WI38 (cell line): ENCODE measurements at regions not wholly inside any gene's neighbourhood (a gene's known extent, or its start where the extent isn't known, plus 50 kb on each side); places are given as distances from the start of the nearest gene placed in this dataset.

ENCODE experiments used
- H3K4me3 ChIP-seq: 2 replicates; pipeline ENCODE4 v1.5.1; 2011; ENCODE audit warnings: low read depth, mild to moderate bottlenecking, control low read depth, low read length
- CTCF ChIP-seq: IDR thresholded peaks from 2 replicates; pipeline ENCODE4 v1.5.1; 2012; ENCODE audit warnings: low read depth, mild to moderate bottlenecking, control low read depth, low read length

- TF ChIP-seq CTCF: no peak
- H3K4me3 ChIP-seq: no peak overlapping the region
Measured at GRCh38 chr7:155988416-155988815, 176.2 kb upstream of the SHH start.

DNA sequence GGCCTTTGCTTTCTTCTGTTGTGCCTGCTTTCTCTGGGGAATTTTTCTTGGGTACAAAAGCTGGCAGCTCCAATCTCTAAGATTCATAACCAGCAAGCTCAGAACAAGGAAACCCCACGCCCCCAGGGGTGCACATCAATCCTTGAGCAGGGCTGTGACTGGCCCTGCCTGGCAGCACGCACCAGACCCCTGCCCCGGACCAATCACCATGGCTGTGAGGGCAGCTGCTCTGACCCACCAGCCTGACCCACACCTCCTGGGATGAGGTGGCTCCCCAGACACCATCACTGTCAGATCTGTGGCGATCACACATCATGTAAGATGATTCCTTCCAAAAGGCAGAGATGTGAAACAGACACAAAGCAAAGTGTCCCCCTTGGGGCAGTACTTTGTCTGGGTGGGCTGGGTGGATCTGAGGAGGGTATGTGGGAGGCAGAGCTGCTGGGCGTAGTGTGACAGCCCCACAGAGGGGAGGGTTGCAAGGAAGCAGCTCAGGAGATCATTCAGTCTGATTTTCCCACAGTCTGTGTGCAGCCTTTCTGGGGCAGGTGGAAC is 175.5 kb upstream of the SHH start:
- H3K4me3 ChIP-seq: no peak overlapping the region
- TF ChIP-seq CTCF: no peak

DNA sequence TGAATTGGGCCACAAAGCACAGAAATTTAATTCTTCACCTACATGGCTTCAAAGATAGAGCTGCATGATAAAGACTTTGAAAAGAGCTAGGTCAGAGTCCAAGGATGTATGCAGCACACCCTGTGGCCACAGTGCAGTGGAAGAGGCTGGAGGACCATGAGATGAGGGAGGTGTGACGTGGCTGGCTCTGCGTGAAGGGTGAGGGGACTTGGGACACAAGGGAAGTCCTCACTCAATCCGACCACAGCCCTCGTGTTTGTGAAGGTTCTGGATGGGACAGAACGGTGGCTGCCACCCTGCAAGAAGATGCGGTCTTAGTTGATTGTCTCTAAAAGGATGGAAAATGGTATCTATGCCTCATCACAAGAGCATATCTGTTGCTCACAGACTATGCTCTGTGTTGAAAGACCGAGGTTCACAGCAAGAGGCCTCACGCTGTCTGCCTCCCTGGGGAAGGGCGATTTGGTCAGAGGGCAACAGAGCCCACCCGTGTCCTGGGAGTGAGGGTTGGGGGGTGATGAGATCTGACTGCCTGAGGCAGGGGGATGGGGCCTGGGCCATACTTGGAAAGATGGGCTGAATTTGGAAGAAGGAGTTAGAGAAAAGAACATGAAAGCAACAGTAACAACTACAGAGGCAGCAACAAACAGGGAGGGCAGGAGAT is 174.4 kb upstream of the SHH start:
- TF ChIP-seq CTCF: no peak
- no peak overlapping the region for H3K4me3 ChIP-seq

GRCh38 chr7:155985518-155986250 is 173.4 kb upstream of the SHH start:
- no peak for TF ChIP-seq CTCF

GRCh38 chr7:155984609-155985405 is 172.5 kb upstream of the SHH start:
- no peak for TF ChIP-seq CTCF
- H3K4me3 ChIP-seq: no peak overlapping the region

More at GRCh38 chr7:155985518-155986250, 173.4 kb upstream of the SHH start:
- no peak overlapping the region for H3K4me3 ChIP-seq

GRCh38 chr7:155984028-155984580 is 171.8 kb upstream of the SHH start:
- H3K4me3 ChIP-seq: no peak overlapping the region
- no peak for TF ChIP-seq CTCF
